Breast epithelium (tissue), 3 donors: ENCODE measurements at regions not wholly inside any gene's neighbourhood (a gene's known extent, or its start where the extent isn't known, plus 50 kb on each side); places are given as distances from the start of the nearest gene placed in this dataset.

Experiments
- POLR2A ChIP-seq: fragments of 450-650 bp; IDR thresholded peaks from one replicate; pipeline ENCODE4 v1.6.1; 2016; ENCODE audit warnings: antibody characterized with exemption, mild to moderate bottlenecking, moderate library complexity
- POLR2AphosphoS5 ChIP-seq, 3 donors: sonication (generic); formaldehyde crosslinking; IDR thresholded peaks; one replicate each; pipeline ENCODE4 v1.6.1; 2017; ENCODE audit warnings: antibody characterized with exemption in 3 of 3
- TF ChIP-seq, protein P1 (sequence below), 3 donors: fragments of 450-650 bp; IDR thresholded peaks; one replicate each; pipeline ENCODE4 v1.5.1; 2016 to 2017; ENCODE audit warnings: antibody characterized with exemption in 3 of 3, mild to moderate bottlenecking in 3 of 3, moderate library complexity in 3 of 3

DNA sequence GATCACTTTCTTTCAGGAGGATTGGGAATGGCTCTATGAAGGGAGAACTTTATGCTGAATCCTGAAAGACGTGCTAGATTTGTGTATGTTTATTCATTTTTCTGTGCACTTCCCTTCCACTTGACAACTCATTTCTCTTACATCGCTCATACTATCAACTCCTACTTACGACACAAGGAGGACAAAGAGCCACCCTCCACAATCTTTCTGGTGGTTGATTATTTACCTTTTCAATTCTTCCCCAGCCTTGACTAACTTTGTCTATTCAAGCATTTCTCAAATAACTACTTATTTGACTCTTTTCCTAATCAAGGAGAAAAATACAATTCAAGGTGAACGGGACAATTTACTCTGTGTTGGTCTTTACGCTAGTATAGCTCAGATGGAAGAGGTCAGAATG, 622.1 kb downstream of the TLR4 start:
- TF ChIP-seq, protein P1, sequence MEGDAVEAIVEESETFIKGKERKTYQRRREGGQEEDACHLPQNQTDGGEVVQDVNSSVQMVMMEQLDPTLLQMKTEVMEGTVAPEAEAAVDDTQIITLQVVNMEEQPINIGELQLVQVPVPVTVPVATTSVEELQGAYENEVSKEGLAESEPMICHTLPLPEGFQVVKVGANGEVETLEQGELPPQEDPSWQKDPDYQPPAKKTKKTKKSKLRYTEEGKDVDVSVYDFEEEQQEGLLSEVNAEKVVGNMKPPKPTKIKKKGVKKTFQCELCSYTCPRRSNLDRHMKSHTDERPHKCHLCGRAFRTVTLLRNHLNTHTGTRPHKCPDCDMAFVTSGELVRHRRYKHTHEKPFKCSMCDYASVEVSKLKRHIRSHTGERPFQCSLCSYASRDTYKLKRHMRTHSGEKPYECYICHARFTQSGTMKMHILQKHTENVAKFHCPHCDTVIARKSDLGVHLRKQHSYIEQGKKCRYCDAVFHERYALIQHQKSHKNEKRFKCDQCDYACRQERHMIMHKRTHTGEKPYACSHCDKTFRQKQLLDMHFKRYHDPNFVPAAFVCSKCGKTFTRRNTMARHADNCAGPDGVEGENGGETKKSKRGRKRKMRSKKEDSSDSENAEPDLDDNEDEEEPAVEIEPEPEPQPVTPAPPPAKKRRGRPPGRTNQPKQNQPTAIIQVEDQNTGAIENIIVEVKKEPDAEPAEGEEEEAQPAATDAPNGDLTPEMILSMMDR (IDR thresholded peaks at IDR 0.05): no peak
- TF ChIP-seq POLR2A (no peak), POLR2AphosphoS5 (IDR thresholded peaks at IDR 0.05) (no peak)
